ENCODE measurements at regions not wholly inside any gene's neighbourhood (a gene's known extent, or its start where the extent isn't known, plus 50 kb on each side); places are given as distances from the start of the nearest gene placed in this dataset.

DNA sequence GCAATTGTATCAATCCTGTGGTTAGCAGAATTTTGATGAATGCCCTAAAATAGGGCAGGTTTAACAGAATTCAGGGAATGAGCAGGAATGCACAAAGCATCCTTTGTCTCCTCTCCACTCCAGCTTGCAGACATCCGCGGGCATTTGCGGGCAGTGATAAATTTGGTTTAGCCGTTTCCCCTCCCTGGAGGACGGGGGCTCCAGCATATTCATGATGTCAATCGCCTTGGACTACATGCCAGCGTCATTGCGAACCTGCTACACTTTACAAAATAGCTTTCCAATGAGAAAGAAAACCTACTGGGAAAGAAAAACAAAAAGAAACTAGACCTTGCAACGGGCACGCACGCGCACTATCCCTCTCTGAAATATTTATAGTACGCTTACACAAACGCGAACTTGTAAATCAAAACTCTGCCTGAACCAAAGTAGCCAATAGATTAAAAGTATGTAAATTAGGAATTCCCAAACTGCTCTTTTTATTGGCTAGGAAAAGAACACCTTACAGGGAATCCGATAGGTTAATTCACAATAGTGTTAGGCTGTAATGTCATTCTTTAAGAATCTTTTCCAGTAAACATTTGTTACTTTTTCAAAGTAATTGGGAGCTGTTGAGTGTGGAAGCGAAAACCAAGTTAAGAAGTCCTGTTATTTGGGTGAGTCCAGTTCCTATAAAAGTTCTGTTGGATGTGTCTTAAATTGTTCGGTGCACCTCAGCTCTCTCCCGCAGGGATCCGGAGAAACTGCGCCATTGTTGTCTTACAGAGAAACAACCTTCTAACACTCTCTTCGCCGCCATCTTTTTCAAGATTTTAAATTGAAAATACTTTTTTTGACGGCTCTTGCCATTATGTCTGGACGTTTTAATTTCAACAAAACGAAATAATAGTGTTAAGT, 136.7 kb downstream of the HFE start:
- 1 to 2% methylated on average over 26 of the region's 26 CpGs for WGBS, 2 donors
- H3K4me3 ChIP-seq (ENCODE audit: low read depth, poor library complexity, severe bottlenecking) = peak overlapping the region; percentile 28
- TF ChIP-seq, protein P1, sequence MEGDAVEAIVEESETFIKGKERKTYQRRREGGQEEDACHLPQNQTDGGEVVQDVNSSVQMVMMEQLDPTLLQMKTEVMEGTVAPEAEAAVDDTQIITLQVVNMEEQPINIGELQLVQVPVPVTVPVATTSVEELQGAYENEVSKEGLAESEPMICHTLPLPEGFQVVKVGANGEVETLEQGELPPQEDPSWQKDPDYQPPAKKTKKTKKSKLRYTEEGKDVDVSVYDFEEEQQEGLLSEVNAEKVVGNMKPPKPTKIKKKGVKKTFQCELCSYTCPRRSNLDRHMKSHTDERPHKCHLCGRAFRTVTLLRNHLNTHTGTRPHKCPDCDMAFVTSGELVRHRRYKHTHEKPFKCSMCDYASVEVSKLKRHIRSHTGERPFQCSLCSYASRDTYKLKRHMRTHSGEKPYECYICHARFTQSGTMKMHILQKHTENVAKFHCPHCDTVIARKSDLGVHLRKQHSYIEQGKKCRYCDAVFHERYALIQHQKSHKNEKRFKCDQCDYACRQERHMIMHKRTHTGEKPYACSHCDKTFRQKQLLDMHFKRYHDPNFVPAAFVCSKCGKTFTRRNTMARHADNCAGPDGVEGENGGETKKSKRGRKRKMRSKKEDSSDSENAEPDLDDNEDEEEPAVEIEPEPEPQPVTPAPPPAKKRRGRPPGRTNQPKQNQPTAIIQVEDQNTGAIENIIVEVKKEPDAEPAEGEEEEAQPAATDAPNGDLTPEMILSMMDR (IDR thresholded peaks at IDR 0.05) = no peak
- no peak for TF ChIP-seq POLR2A (IDR thresholded peaks at IDR 0.05)
- DNase-seq (ENCODE audit: low spot score in 2 of 2) = peak; percentile 65 to 92
- intact Hi-C loops (cut with DNase I; ENCODE audit: low total_unique reads) = no loop called here

DNA sequence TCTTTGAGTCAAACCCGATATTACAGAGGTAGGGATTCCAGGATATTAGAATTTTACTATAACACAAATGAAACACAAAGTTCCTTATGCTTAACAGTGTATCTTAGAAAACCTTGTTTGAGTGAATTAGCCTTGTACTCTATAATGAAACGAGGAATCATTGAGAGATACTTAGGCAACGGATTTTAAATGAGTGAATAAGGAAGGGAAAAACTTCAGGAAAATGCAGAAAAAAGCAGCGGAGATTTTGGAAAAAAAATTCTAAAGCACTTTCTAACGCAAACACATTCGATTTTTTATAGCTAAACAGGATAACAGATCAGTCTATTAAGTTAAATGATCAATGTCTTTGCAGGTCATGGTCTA, 137.3 kb downstream of the HFE start:
- H3K4me3 ChIP-seq (ENCODE audit: low read depth, poor library complexity, severe bottlenecking) = no peak overlapping the region
- intact Hi-C loops (cut with DNase I; ENCODE audit: low total_unique reads) = no loop called here
- 3 to 5% methylated on average over 6 of the region's 6 CpGs for WGBS, 2 donors
- no peak for DNase-seq (ENCODE audit: low spot score in 2 of 2)
- no peak for TF ChIP-seq POLR2A (IDR thresholded peaks at IDR 0.05)
- TF ChIP-seq, protein P1 (IDR thresholded peaks at IDR 0.05) = no peak

DNA sequence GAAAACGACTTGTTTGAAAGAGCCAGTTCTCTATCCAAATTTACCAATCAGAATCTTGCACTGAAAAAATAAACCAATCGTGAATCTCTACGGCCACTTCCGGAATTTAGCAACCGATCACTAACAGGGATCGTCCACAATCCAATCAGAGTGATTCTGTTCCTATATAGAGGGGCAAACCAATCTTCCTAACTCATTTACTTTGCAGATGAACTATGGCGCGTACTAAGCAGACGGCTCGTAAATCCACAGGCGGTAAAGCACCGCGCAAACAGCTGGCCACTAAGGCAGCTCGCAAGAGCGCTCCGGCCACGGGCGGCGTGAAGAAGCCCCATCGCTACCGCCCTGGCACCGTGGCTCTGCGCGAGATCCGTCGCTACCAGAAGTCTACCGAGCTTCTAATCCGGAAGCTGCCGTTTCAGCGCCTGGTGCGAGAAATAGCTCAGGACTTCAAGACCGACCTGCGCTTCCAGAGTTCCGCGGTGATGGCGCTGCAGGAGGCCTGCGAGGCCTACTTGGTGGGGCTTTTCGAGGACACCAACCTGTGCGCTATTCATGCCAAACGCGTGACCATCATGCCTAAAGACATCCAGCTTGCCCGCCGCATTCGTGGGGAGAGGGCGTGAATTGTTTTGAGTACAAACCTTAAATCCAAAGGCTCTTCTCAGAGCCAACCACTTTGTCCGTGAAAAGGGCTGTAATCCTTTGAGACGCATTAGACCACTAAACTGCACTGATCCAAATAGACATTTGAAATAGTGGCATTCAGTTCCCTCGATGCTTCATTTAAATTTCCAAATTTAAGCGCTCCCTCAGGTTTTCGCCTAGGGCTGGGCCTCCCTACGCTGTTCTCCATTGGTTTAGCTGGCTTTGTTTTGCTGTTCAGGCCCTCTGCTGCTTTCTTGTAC, 138.0 kb downstream of the HFE start:
- intact Hi-C loops (cut with DNase I; ENCODE audit: low total_unique reads) = no loop called here
- TF ChIP-seq POLR2A (IDR thresholded peaks at IDR 0.05) = no peak
- TF ChIP-seq, protein P1 (IDR thresholded peaks at IDR 0.05) = no peak
- no peak for DNase-seq (ENCODE audit: low spot score in 2 of 2)

DNA sequence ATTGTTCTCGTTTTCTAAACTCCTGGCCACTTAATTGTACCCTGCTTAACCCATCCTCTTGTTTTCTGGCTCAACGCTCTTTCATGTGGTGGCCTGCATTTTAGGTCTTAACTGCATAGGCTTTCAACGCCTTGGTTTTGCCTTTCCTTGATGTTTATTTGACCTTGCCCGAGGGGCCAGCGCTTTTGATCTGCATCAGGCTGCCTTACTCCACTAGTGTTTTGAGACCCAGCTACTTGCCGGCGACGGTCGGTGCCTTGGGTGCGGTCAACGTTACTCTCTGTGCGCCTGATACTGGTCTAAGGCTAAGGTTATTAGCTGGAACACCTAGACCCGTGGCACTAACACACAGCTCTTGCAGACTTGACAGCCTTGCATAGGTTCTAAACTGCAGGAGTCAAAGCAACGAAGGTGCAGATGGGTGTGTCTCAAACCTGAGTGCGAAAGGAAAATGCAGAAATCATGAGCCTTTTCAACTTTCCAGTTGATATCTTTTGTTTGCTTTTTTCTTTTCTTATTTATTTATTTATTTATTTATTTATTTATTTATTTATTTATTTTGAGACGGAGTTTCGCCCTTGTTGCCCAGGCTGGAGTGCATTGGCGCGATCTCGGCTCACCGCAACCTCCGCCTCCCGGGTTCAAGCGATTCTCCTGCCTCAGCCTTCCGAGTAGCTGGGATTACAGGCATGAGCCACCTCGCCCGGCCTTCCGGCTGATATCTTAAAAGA, 138.8 kb downstream of the HFE start:
- intact Hi-C loops (cut with DNase I; ENCODE audit: low total_unique reads) = loop anchor here (1.0 kb wide), 1 partner anchor 19 kb away; no protein-coding TSS in a partner anchor
- TF ChIP-seq, protein P1 (IDR thresholded peaks at IDR 0.05) = no peak
- no peak for TF ChIP-seq POLR2A (IDR thresholded peaks at IDR 0.05)
- no peak overlapping the region for H3K4me3 ChIP-seq (ENCODE audit: low read depth, poor library complexity, severe bottlenecking)
- 68 to 70% methylated on average over 28 of the region's 28 CpGs for WGBS, 2 donors
- no peak for DNase-seq (ENCODE audit: low spot score in 2 of 2)

More for the DNA sequence above, 138.0 kb downstream of the HFE start:
- WGBS, 2 donors = 31% methylated on average over 41 to 51 of the region's 51 CpGs
- peak overlapping the region; percentile 8 for H3K4me3 ChIP-seq (ENCODE audit: low read depth, poor library complexity, severe bottlenecking)

DNA sequence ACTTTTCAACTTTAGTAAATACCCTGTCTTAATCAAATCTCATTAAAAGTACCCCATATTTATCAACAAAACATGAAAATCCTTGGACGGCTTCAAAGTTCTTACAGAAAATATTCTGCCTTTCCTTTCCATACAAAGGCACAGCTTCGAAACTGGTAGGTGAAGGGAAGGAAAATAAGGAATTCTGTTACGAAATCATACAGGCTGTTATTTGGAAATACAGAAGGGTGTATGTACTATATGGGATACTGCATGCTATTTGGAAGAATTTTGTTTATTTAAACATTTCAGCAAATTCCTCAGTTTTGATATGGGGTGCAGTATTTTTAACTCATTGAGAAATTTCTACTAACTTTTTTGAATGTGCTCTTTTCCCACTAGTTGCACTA, 138.4 kb upstream of the BTN3A2 start:
- DNase-seq (ENCODE audit: low spot score in 2 of 2) = no peak
- TF ChIP-seq POLR2A (IDR thresholded peaks at IDR 0.05) = no peak
- TF ChIP-seq, protein P1 (IDR thresholded peaks at IDR 0.05) = no peak
- 93% methylated on average over 3 of the region's 3 CpGs for WGBS, 2 donors
- no peak overlapping the region for H3K4me3 ChIP-seq (ENCODE audit: low read depth, poor library complexity, severe bottlenecking)
- intact Hi-C loops (cut with DNase I; ENCODE audit: low total_unique reads) = loop anchor here (1.0 kb wide), 1 partner anchor 19 kb away; no protein-coding TSS in a partner anchor
